Lower lobe of right lung (tissue), 2 donors: ENCODE measurements at regions not wholly inside any gene's neighbourhood (a gene's known extent, or its start where the extent isn't known, plus 50 kb on each side); places are given as distances from the start of the nearest gene placed in this dataset.

Source experiments
- ATAC-seq, 2 donors: fragments of 200-7000 bp; cut with Tn5 transposase; one replicate each; pipeline ENCODE4 v1.9.1; 2020 to 2022; ENCODE audit warnings: mild to moderate bottlenecking in 2 of 2, moderate library complexity in 2 of 2
- DNase-seq: peaks from one replicate; pipeline ENCODE4 v3.0.0-alpha.2; 2020
- H3K27ac ChIP-seq: fragments of 200-600 bp; one replicate; pipeline ENCODE4 v1.8.0; 2022
- H3K27me3 ChIP-seq: fragments of 200-600 bp; one replicate; pipeline ENCODE4 v1.8.0; 2022; ENCODE audit warnings: low read depth
- H3K36me3 ChIP-seq: fragments of 200-600 bp; one replicate; pipeline ENCODE4 v1.8.0; 2022; ENCODE audit warnings: mild to moderate bottlenecking
- H3K4me1 ChIP-seq: fragments of 200-600 bp; one replicate; pipeline ENCODE4 v1.8.0; 2022
- H3K4me3 ChIP-seq: fragments of 200-600 bp; one replicate; pipeline ENCODE4 v1.8.0; 2022; ENCODE audit warnings: mild to moderate bottlenecking
- H3K9me3 ChIP-seq: fragments of 200-600 bp; one replicate; pipeline ENCODE4 v1.8.0; 2022
- CTCF ChIP-seq: fragments of 200-600 bp; IDR thresholded peaks from one replicate; pipeline ENCODE4 v1.8.0; 2022; ENCODE audit warnings: antibody characterized with exemption, mild to moderate bottlenecking
- intact Hi-C: fragments of 100-400 bp; cut with DNase I; formaldehyde crosslinking; loops from one replicate; pipeline ENCODE4 v1.11.0; 2022
- donor health status: DM: no; HTN: yes; CAD: no; lungs with severe emphysema.

- ATAC-seq (no peak), DNase-seq (no peak)
- no peak for TF ChIP-seq CTCF
- no peak overlapping the region for H3K27ac ChIP-seq
- no peaks in the 10 kb centered on the region for H3K36me3 ChIP-seq
- intact Hi-C loops, result no loop called here
- H3K4me1 ChIP-seq, result no peaks in the 10 kb centered on the region
- no peaks in the 10 kb centered on the region for H3K9me3 ChIP-seq
- H3K27me3 ChIP-seq, result no peaks in the 10 kb centered on the region
- H3K4me3 ChIP-seq, result no peak overlapping the region
These were observed 397.6 kb downstream of the ZNF521 start for GRCh38 chr18:24954341-24954740.

DNA sequence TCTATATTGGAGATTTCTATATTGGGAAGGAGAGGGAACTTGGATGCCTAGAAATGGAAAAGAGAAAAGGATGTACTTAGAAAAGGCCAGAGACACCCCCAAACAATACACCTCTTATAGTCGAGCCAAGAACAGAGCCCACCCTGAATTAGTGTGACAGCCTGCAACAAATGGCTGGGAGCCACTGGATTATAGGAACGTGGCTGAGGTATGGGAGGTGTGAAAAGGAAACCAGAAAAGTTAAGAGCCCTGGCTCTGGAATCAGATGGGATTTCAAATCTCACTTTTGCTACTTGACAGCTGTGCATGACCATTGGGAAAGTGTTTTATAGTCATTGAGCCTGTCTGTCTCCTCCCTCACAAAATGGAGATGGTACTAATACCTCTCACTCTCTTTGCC lies 394.0 kb downstream of the ZNF521 start:
- ATAC-seq (no peak), DNase-seq (no peak)
- Histone ChIP-seq H3K9me3 (no peaks in the 10 kb centered on the region), H3K36me3 (no peaks in the 10 kb centered on the region), H3K4me3 (no peak overlapping the region), H3K27me3 (no peaks in the 10 kb centered on the region), H3K27ac (no peak overlapping the region), H3K4me1 (no peaks in the 10 kb centered on the region)
- intact Hi-C loops, result no loop called here
- TF ChIP-seq CTCF, result no peak

DNA sequence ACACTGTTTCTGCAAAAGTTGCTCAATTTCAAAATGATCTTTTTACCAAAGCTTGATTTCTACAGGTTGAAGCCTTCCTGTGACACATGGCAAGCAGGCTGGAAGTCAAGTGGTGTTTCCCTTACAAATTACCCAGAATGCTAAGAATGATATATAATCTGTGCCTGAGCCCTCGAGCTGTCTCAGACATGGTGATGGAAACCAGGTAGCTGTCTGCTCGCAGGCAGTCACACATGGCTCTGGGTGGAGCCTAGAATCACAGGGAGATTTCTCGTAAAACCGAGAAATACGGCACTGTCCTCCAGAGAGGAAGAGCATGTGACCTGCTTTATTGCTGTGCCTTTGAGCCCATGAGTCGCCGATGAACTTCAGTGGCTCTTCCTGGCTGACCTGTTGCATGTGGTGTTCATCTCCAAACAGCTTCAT lies 392.9 kb downstream of the ZNF521 start:
- intact Hi-C loops, result no loop called here
- Histone ChIP-seq H3K27ac (no peak overlapping the region), H3K36me3 (no peaks in the 10 kb centered on the region), H3K4me3 (no peak overlapping the region), H3K27me3 (no peaks in the 10 kb centered on the region), H3K4me1 (no peaks in the 10 kb centered on the region), H3K9me3 (no peaks in the 10 kb centered on the region)
- no peak for TF ChIP-seq CTCF
- DNase-seq (no peak), ATAC-seq (no peak)

DNA sequence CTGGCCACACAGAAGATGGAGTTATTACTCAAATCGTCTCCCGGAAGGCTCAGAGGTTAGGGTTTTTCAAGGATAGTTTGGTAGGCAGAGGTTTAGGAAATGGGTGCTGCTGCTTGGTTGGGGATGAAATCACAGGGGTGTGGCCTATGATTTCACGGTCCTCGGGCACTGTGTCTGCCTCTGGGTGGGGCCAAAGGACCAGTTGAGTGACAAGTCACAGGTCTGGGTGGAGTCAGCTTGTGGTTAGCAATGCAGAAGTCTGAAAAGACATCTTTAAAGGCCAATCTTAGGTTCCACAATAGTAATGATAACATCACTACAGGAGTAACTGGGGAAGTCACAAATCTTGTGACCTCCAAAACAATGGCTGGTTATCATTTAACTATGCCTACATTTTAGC lies 387.8 kb downstream of the ZNF521 start:
- H3K4me1 ChIP-seq, result no peaks in the 10 kb centered on the region
- DNase-seq (no peak), ATAC-seq (peak in 1 of 2 donors; percentile 45)
- H3K27me3 ChIP-seq, result no peaks in the 10 kb centered on the region
- intact Hi-C loops, result no loop called here
- no peak for TF ChIP-seq CTCF
- no peak overlapping the region for H3K4me3 ChIP-seq
- no peaks in the 10 kb centered on the region for H3K9me3 ChIP-seq
- H3K36me3 ChIP-seq, result no peaks in the 10 kb centered on the region
- no peak overlapping the region for H3K27ac ChIP-seq

DNA sequence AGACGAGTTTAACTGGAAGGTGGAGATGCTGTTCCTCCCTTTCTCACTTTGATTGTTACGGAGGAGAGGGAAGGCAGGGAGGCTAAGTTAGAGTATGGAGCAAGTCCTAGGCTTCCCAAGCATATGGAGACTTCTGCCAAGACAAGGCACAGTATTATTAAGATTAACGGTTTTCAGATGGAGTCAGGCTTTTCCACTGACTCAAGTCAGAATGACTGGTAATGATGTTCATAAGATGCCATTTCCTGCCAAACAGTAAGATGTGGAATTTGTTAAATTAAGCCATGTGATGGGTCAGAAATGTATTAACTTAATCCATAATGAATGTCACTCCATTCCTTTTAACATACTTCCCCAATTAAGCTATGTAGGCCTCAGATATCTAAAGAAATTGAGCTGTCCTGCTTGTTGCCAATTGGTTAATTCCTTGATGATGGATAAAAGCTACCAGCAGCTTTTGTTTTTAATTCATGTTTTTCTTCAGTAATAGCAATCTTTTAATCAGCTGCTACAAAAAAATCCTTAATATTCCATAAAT lies 383.7 kb downstream of the ZNF521 start:
- Histone ChIP-seq H3K4me3 (no peak overlapping the region), H3K4me1 (no peaks in the 10 kb centered on the region), H3K9me3 (no peaks in the 10 kb centered on the region), H3K27me3 (no peaks in the 10 kb centered on the region), H3K36me3 (no peaks in the 10 kb centered on the region), H3K27ac (no peak overlapping the region)
- intact Hi-C loops, result no loop called here
- no peak for TF ChIP-seq CTCF
- DNase-seq, result no peak
- no peak for ATAC-seq

DNA sequence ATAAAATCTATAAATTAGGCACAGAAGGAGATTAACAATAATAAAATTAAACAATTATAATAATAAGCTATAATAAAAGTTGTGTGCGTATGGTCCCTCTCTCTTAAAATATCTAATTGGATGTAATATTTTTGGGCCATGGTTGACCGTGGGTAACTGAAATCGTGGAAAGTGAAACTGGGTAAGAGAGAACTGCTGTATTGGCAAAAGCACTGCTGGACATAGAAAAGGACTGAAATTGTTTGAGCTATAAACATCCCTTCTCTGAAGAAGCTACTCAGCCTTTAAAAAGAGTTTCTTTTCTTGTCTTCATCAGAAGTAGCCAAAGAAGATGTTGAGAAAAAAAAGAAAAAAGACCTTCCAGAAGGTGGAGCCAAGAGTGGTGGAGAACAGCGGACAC lies 379.4 kb downstream of the ZNF521 start:
- ATAC-seq (no peak), DNase-seq (no peak)
- Histone ChIP-seq H3K36me3 (no peaks in the 10 kb centered on the region), H3K27me3 (no peaks in the 10 kb centered on the region), H3K27ac (no peak overlapping the region), H3K4me1 (no peaks in the 10 kb centered on the region), H3K9me3 (no peaks in the 10 kb centered on the region), H3K4me3 (no peak overlapping the region)
- TF ChIP-seq CTCF, result no peak
- intact Hi-C loops, result no loop called here
